Smooth muscle cell (in vitro differentiated cells): ENCODE measurements at regions not wholly inside any gene's neighbourhood (a gene's known extent, or its start where the extent isn't known, plus 50 kb on each side); places are given as distances from the start of the nearest gene placed in this dataset.

Experiments used
- DNase-seq: peaks from one replicate; lab custom pipeline; 2025; ENCODE audit not compliant: unreplicated experiment; lab: John Stamatoyannopoulos, UW
- H2AFZ ChIP-seq: fragments of 200-600 bp; sonication (generic); 2 replicates; pipeline ENCODE4 v1.6.0; 2016; ENCODE audit warnings: antibody characterized with exemption, low read depth, mild to moderate bottlenecking
- H3F3A ChIP-seq: fragments of 200-600 bp; sonication (generic); 2 replicates; pipeline ENCODE4 v1.6.0; 2017; ENCODE audit warnings: antibody characterized with exemption, low read depth
- H3K27ac ChIP-seq: fragments of 200-600 bp; sonication (generic); 2 replicates; pipeline ENCODE4 v1.5.1; 2016; ENCODE audit warnings: low read depth, mild to moderate bottlenecking
- H3K27me3 ChIP-seq: fragments of 200-600 bp; sonication (generic); 2 replicates; pipeline ENCODE4 v1.6.1; 2016; ENCODE audit warnings: low read depth, mild to moderate bottlenecking
- H3K36me3 ChIP-seq: fragments of 200-600 bp; sonication (generic); 2 replicates; pipeline ENCODE4 v1.5.1; 2016; ENCODE audit warnings: low read depth
- H3K4me1 ChIP-seq: fragments of 200-600 bp; sonication (generic); 2 replicates; pipeline ENCODE4 v1.5.1; 2016; ENCODE audit warnings: low read depth
- H3K4me2 ChIP-seq: fragments of 200-600 bp; sonication (generic); 2 replicates; pipeline ENCODE4 v1.6.0; 2016; ENCODE audit warnings: mild to moderate bottlenecking
- H3K4me3 ChIP-seq: fragments of 200-600 bp; sonication (generic); 2 replicates; pipeline ENCODE4 v1.5.1; 2016; ENCODE audit warnings: mild to moderate bottlenecking
- H3K79me2 ChIP-seq: fragments of 200-600 bp; sonication (generic); 2 replicates; pipeline ENCODE4 v1.6.0; 2016; ENCODE audit warnings: low read depth, mild to moderate bottlenecking
- H3K9ac ChIP-seq: fragments of 200-600 bp; sonication (generic); 2 replicates; pipeline ENCODE4 v1.6.0; 2016; ENCODE audit warnings: low read depth
- H3K9me3 ChIP-seq: fragments of 200-600 bp; sonication (generic); replicated peaks from 2 replicates; pipeline ENCODE4 v1.5.1; 2016; ENCODE audit warnings: low read depth
- H4K20me1 ChIP-seq: fragments of 200-600 bp; sonication (generic); 2 replicates; pipeline ENCODE4 v1.6.0; 2016; ENCODE audit warnings: low read depth
- CTCF ChIP-seq: fragments of 200-600 bp; sonication (generic); IDR thresholded peaks from 2 replicates; pipeline ENCODE4 v1.5.1; 2017; ENCODE audit warnings: borderline replicate concordance, mild to moderate bottlenecking, antibody characterized with exemption; ENCODE audit not compliant: insufficient read depth, poor library complexity, severe bottlenecking
- WGBS: methylation state at CpG from one replicate; pipeline ENCODE4 v1.1.7; 2016; ENCODE audit warnings: low lambda C conversion rate; 5-methylcytosine and 5-hydroxymethylcytosine counted together

GRCh38 chr13:107864543-107865317 is 350.6 kb downstream of the LIG4 start:
- H2AFZ ChIP-seq, result no peak overlapping the region
- H3K4me2 ChIP-seq, result peak overlapping the region; percentile 95
- 33% methylated on average over 10 of the region's 10 CpGs for whole genome bisulfite sequencing
- H3K27me3 ChIP-seq, result peaks cover 35% of the 10 kb centered on the region
- no peak for DNase-seq
- no peak overlapping the region for H3K27ac ChIP-seq
- peaks cover 8% of the 10 kb centered on the region for H3K4me1 ChIP-seq
- peaks cover 28% of the 10 kb centered on the region for H4K20me1 ChIP-seq
- no peaks in the 10 kb centered on the region for H3F3A ChIP-seq
- H3K9me3 ChIP-seq, result no peaks in the 10 kb centered on the region
- H3K4me3 ChIP-seq, result peak overlapping the region; percentile 66
- H3K36me3 ChIP-seq, result no peaks in the 10 kb centered on the region
- peaks cover 3% of the 10 kb centered on the region for H3K79me2 ChIP-seq
- no peak for TF ChIP-seq CTCF
- H3K9ac ChIP-seq, result no peak overlapping the region

- H2AFZ ChIP-seq, result no peak overlapping the region
- H3K9me3 ChIP-seq, result no peaks in the 10 kb centered on the region
- no peaks in the 10 kb centered on the region for H3K4me1 ChIP-seq
- 83% methylated on average over 3 of the region's 3 CpGs for WGBS
- no peak for TF ChIP-seq CTCF
- H3K9ac ChIP-seq, result no peak overlapping the region
- no peaks in the 10 kb centered on the region for H3K36me3 ChIP-seq
- peaks cover 3% of the 10 kb centered on the region for H3K79me2 ChIP-seq
- H3K27me3 ChIP-seq, result peaks cover 6% of the 10 kb centered on the region
- H3F3A ChIP-seq, result no peaks in the 10 kb centered on the region
- H3K27ac ChIP-seq, result no peak overlapping the region
- DNase-seq, result no peak
- no peak overlapping the region for H3K4me2 ChIP-seq
- peaks cover 28% of the 10 kb centered on the region for H4K20me1 ChIP-seq
- H3K4me3 ChIP-seq, result no peak overlapping the region
Measured at GRCh38 chr13:107860284-107860683, 355.1 kb downstream of the LIG4 start.

DNA sequence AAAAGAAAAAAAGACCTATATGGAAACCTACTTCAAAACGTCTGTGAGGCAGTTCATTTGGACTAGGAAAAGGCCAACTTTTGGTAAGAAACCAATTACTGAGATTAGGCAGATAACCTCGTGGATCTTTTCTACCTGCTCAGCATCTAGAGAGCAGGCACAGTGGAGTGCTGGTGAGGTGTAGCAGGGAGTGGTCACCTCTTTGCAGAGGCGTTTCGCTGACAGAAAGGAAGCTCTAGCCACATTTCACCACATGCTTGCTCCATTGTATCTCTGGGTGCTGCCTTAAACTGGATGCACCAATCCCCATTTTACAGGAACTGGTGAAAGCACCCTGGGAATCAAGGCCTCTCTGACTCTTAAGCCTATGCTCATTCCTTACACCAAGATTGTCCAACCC is 360.5 kb downstream of the LIG4 start:
- Histone ChIP-seq H3K27me3 (no peaks in the 10 kb centered on the region), H3K79me2 (no peaks in the 10 kb centered on the region), H4K20me1 (peaks cover 4% of the 10 kb centered on the region), H3K27ac (no peak overlapping the region), H3K4me2 (no peak overlapping the region), H3K9me3 (no peaks in the 10 kb centered on the region), H3K9ac (no peak overlapping the region), H3K4me1 (peaks cover 10% of the 10 kb centered on the region), H3K36me3 (no peaks in the 10 kb centered on the region), H2AFZ (no peak overlapping the region), H3K4me3 (no peak overlapping the region), H3F3A (no peaks in the 10 kb centered on the region)
- 79% methylated on average over 4 of the region's 4 CpGs for WGBS
- DNase-seq, result no peak
- TF ChIP-seq CTCF, result no peak

- Histone ChIP-seq H3K9me3 (no peaks in the 10 kb centered on the region), H3K4me3 (no peak overlapping the region), H3K79me2 (no peaks in the 10 kb centered on the region), H3F3A (no peaks in the 10 kb centered on the region), H3K27ac (no peak overlapping the region), H3K9ac (no peak overlapping the region), H3K4me2 (no peak overlapping the region), H3K4me1 (peaks cover 28% of the 10 kb centered on the region), H2AFZ (no peak overlapping the region), H3K27me3 (no peaks in the 10 kb centered on the region), H4K20me1 (peaks cover 2% of the 10 kb centered on the region), H3K36me3 (no peaks in the 10 kb centered on the region)
- 89% methylated on average over 2 of the region's 2 CpGs for WGBS
- TF ChIP-seq CTCF, result no peak
- no peak for DNase-seq
Measured at GRCh38 chr13:107852072-107852471, 363.3 kb downstream of the LIG4 start.
